ENCODE measurements at regions not wholly inside any gene's neighbourhood (a gene's known extent, or its start where the extent isn't known, plus 50 kb on each side); places are given as distances from the start of the nearest gene placed in this dataset.

GRCh38 chr10:44056967-44057805 is 327.7 kb downstream of the CXCL12 start:
- no peak for TF ChIP-seq CTCF (IDR thresholded peaks at IDR 0.05)
- TF ChIP-seq REST (IDR thresholded peaks at IDR 0.05; ENCODE audit: insufficient read depth in 1 of 2, low read depth in 2 of 2, low read length in 1 of 2) = no peak
- no peak for TF ChIP-seq POLR2AphosphoS5 (IDR thresholded peaks at IDR 0.05; ENCODE audit: low read depth, low read length)
